ENCODE measurements at regions not wholly inside any gene's neighbourhood (a gene's known extent, or its start where the extent isn't known, plus 50 kb on each side); places are given as distances from the start of the nearest gene placed in this dataset.

GRCh38 chr1:213749558-213749957 is 238.2 kb upstream of the PROX1 start:
- DNase-seq: no peak
- no peak overlapping the region for H3K27ac ChIP-seq
- WGBS, 3 donors: 77 to 82% (median 82%) methylated on average over 8 of the region's 8 CpGs
- H3K36me3 ChIP-seq (ENCODE audit: insufficient read depth in 1 of 2, low read depth in 1 of 2): no peaks in the 10 kb centered on the region
- no peak for ATAC-seq
- no peak overlapping the region for H3K4me3 ChIP-seq
- intact Hi-C loops (cut with DNase I): no loop called here
- H3K4me1 ChIP-seq: no peaks in the 10 kb centered on the region
- no peak for TF ChIP-seq CTCF (IDR thresholded peaks at IDR 0.05)
- H3K9me3 ChIP-seq: no peaks in the 10 kb centered on the region
- no peaks in the 10 kb centered on the region for H3K27me3 ChIP-seq (ENCODE audit: insufficient read depth in 3 of 3, low read length in 2 of 3)

- no peaks in the 10 kb centered on the region for H3K27me3 ChIP-seq (ENCODE audit: insufficient read depth in 3 of 3, low read length in 2 of 3)
- intact Hi-C loops (cut with DNase I): no loop called here
- H3K4me1 ChIP-seq: no peaks in the 10 kb centered on the region
- no peak overlapping the region for H3K4me3 ChIP-seq
- 54 to 58% (median 56%) methylated on average over 6 of the region's 6 CpGs for WGBS, 3 donors
- DNase-seq (no peak), ATAC-seq (no peak)
- no peaks in the 10 kb centered on the region for H3K9me3 ChIP-seq
- H3K36me3 ChIP-seq (ENCODE audit: insufficient read depth in 1 of 2, low read depth in 1 of 2): no peaks in the 10 kb centered on the region
- TF ChIP-seq CTCF (IDR thresholded peaks at IDR 0.05): no peak
- no peak overlapping the region for H3K27ac ChIP-seq
Observed at GRCh38 chr1:213750231-213751063, 237.3 kb upstream of the PROX1 start.

GRCh38 chr1:213751064-213751397 is 236.7 kb upstream of the PROX1 start:
- Histone ChIP-seq H3K27me3 (ENCODE audit: insufficient read depth in 3 of 3, low read length in 2 of 3) (no peaks in the 10 kb centered on the region), H3K4me1 (no peaks in the 10 kb centered on the region), H3K4me3 (no peak overlapping the region), H3K9me3 (no peaks in the 10 kb centered on the region), H3K27ac (no peak overlapping the region), H3K36me3 (ENCODE audit: insufficient read depth in 1 of 2, low read depth in 1 of 2) (no peaks in the 10 kb centered on the region)
- TF ChIP-seq CTCF (IDR thresholded peaks at IDR 0.05): no peak
- DNase-seq (no peak), ATAC-seq (no peak)
- intact Hi-C loops (cut with DNase I): no loop called here
- WGBS, 3 donors: 56 to 71% (median 57%) methylated on average over 1 of the region's 1 CpG

- intact Hi-C loops (cut with DNase I): no loop called here
- DNase-seq (no peak), ATAC-seq (no peak)
- no peak overlapping the region for H3K27ac ChIP-seq
- H3K9me3 ChIP-seq: no peaks in the 10 kb centered on the region
- no peaks in the 10 kb centered on the region for H3K4me1 ChIP-seq
- no peak for TF ChIP-seq CTCF (IDR thresholded peaks at IDR 0.05)
- 49 to 56% (median 53%) methylated on average over 6 of the region's 6 CpGs for WGBS, 3 donors
- H3K4me3 ChIP-seq: no peak overlapping the region
- H3K27me3 ChIP-seq (ENCODE audit: insufficient read depth in 3 of 3, low read length in 2 of 3): no peaks in the 10 kb centered on the region
- no peaks in the 10 kb centered on the region for H3K36me3 ChIP-seq (ENCODE audit: insufficient read depth in 1 of 2, low read depth in 1 of 2)
Observed at GRCh38 chr1:213759359-213760181, 228.2 kb upstream of the PROX1 start.

All from psoas muscle (tissue), 7 donors.